ENCODE measurements at regions not wholly inside any gene's neighbourhood (a gene's known extent, or its start where the extent isn't known, plus 50 kb on each side); places are given as distances from the start of the nearest gene placed in this dataset.

GRCh38 chr2:23065210-23065609 is 319.8 kb upstream of the KLHL29 start:
- DNase-seq (ENCODE audit: low read depth in 2 of 2), result no peak
- no peak for TF ChIP-seq CTCF (IDR thresholded peaks at IDR 0.05; ENCODE audit: low read depth, low read length)
- no peak overlapping the region for H3K4me3 ChIP-seq (replicated peaks in 1 of 2; ENCODE audit: low read depth in 2 of 2, low read length in 2 of 2)

- TF ChIP-seq CTCF (IDR thresholded peaks at IDR 0.05; ENCODE audit: low read depth, low read length), result no peak
- no peak for DNase-seq (ENCODE audit: low read depth in 2 of 2)
- H3K4me3 ChIP-seq (replicated peaks in 1 of 2; ENCODE audit: low read depth in 2 of 2, low read length in 2 of 2), result no peak overlapping the region
Observed at GRCh38 chr2:23065936-23066335, 319.0 kb upstream of the KLHL29 start.

GRCh38 chr2:23066686-23067085 is 318.3 kb upstream of the KLHL29 start:
- TF ChIP-seq CTCF (IDR thresholded peaks at IDR 0.05; ENCODE audit: low read depth, low read length), result no peak
- H3K4me3 ChIP-seq (replicated peaks in 1 of 2; ENCODE audit: low read depth in 2 of 2, low read length in 2 of 2), result no peak overlapping the region
- no peak for DNase-seq (ENCODE audit: low read depth in 2 of 2)

- TF ChIP-seq CTCF (IDR thresholded peaks at IDR 0.05; ENCODE audit: low read depth, low read length), result no peak
- no peak for DNase-seq (ENCODE audit: low read depth in 2 of 2)
Observed at GRCh38 chr2:23069156-23069555, 315.8 kb upstream of the KLHL29 start.

GRCh38 chr2:23069923-23070322 is 315.1 kb upstream of the KLHL29 start:
- no peak for DNase-seq (ENCODE audit: low read depth in 2 of 2)
- H3K4me3 ChIP-seq (replicated peaks in 1 of 2; ENCODE audit: low read depth in 2 of 2, low read length in 2 of 2), result no peak overlapping the region
- TF ChIP-seq CTCF (IDR thresholded peaks at IDR 0.05; ENCODE audit: low read depth, low read length), result no peak

More at GRCh38 chr2:23069156-23069555, 315.8 kb upstream of the KLHL29 start:
- no peak overlapping the region for H3K4me3 ChIP-seq (replicated peaks in 1 of 2; ENCODE audit: low read depth in 2 of 2, low read length in 2 of 2)

GRCh38 chr2:23073056-23073455 is 311.9 kb upstream of the KLHL29 start:
- H3K4me3 ChIP-seq (replicated peaks in 1 of 2; ENCODE audit: low read depth in 2 of 2, low read length in 2 of 2), result no peak overlapping the region
- TF ChIP-seq CTCF (IDR thresholded peaks at IDR 0.05; ENCODE audit: low read depth, low read length), result no peak
- DNase-seq (ENCODE audit: low read depth in 2 of 2), result no peak

GRCh38 chr2:23073671-23074070 is 311.3 kb upstream of the KLHL29 start:
- no peak for DNase-seq (ENCODE audit: low read depth in 2 of 2)
- TF ChIP-seq CTCF (IDR thresholded peaks at IDR 0.05; ENCODE audit: low read depth, low read length), result no peak
- H3K4me3 ChIP-seq (replicated peaks in 1 of 2; ENCODE audit: low read depth in 2 of 2, low read length in 2 of 2), result no peak overlapping the region

All from cardiac fibroblast (primary cell).